ENCODE measurements at regions not wholly inside any gene's neighbourhood (a gene's known extent, or its start where the extent isn't known, plus 50 kb on each side); places are given as distances from the start of the nearest gene placed in this dataset.

DNA sequence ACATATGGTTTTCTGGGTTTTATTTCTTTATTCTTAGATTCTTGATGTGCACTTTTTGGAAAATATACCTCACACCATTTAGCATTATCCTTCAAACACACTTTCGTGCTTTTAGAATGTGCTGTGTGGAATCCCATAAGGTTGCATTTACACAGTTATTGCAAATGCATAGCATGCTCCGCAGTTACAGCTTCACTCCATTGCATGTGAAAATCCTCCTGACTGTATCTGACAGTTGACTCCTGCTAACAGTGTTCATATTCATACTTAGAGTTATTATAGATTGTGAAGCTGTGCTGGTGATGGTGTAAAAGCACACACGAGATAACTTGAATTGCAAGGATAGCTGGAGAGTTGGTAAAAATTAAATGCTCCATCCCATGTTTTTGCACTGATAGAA is 811.5 kb upstream of the TENM3 start:
- no peak overlapping the region for H3K4me3 ChIP-seq
- H3K27ac ChIP-seq, result no peak overlapping the region
- no peaks in the 10 kb centered on the region for H3K9me3 ChIP-seq
- no peaks in the 10 kb centered on the region for H3K4me1 ChIP-seq
- H3K36me3 ChIP-seq, result no peaks in the 10 kb centered on the region
- TF ChIP-seq, protein P1, sequence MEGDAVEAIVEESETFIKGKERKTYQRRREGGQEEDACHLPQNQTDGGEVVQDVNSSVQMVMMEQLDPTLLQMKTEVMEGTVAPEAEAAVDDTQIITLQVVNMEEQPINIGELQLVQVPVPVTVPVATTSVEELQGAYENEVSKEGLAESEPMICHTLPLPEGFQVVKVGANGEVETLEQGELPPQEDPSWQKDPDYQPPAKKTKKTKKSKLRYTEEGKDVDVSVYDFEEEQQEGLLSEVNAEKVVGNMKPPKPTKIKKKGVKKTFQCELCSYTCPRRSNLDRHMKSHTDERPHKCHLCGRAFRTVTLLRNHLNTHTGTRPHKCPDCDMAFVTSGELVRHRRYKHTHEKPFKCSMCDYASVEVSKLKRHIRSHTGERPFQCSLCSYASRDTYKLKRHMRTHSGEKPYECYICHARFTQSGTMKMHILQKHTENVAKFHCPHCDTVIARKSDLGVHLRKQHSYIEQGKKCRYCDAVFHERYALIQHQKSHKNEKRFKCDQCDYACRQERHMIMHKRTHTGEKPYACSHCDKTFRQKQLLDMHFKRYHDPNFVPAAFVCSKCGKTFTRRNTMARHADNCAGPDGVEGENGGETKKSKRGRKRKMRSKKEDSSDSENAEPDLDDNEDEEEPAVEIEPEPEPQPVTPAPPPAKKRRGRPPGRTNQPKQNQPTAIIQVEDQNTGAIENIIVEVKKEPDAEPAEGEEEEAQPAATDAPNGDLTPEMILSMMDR (IDR thresholded peaks at IDR 0.05), result no peak
- no peaks in the 10 kb centered on the region for H3K27me3 ChIP-seq
- ATAC-seq, result no peak
- intact Hi-C loops (cut with DNase I), result no loop called here
- no peak for DNase-seq

DNA sequence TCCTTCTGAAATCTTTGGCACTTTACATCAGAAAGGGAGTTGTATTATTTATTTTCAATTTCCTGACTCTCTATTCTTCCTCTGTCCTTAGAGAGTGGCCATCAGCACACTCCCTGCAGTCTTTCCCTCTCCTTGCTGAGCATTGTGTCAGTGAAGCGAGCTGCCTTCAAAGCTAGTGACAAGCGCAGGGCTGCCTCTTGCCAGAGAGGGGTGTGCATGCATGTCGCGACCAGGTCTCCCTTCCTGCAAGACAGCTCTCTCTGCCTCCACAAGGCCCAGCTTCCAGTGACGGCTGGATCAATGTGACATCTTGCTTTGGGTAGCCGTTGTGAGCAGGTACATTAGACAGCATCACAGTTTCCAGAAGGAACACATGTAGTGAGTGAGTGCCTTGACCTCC is 810.9 kb upstream of the TENM3 start:
- ATAC-seq (no peak), DNase-seq (no peak)
- TF ChIP-seq, protein P1 (IDR thresholded peaks at IDR 0.05), result no peak
- intact Hi-C loops (cut with DNase I), result no loop called here
- no peaks in the 10 kb centered on the region for H3K4me1 ChIP-seq
- H3K4me3 ChIP-seq, result no peak overlapping the region
- no peaks in the 10 kb centered on the region for H3K36me3 ChIP-seq
- H3K27ac ChIP-seq, result no peak overlapping the region
- H3K27me3 ChIP-seq, result no peaks in the 10 kb centered on the region
- H3K9me3 ChIP-seq, result no peaks in the 10 kb centered on the region

DNA sequence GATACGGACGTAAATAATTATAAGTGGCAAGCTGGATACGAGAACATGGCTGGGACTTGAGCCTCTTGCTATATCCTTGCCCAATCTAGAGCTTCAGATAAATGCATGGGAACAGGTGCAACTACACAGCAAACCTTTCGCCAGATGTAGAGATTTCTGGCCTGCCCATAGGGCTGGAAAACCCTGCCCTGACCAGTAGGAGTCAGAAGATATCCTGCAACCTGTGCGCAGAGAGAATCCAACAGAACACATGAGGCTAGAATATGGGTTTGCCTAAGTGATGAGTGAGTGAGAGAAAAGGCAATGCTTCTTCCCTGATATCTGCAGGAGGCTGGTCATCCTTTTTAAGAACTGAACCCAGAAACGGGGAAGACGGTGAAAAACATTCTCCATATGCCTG is 805.3 kb upstream of the TENM3 start:
- no peak for ATAC-seq
- Histone ChIP-seq H3K27me3 (no peaks in the 10 kb centered on the region), H3K9me3 (no peaks in the 10 kb centered on the region), H3K4me3 (no peak overlapping the region), H3K36me3 (no peaks in the 10 kb centered on the region), H3K27ac (no peak overlapping the region), H3K4me1 (no peaks in the 10 kb centered on the region)
- intact Hi-C loops (cut with DNase I), result no loop called here
- TF ChIP-seq, protein P1 (IDR thresholded peaks at IDR 0.05), result no peak
- no peak for DNase-seq

DNA sequence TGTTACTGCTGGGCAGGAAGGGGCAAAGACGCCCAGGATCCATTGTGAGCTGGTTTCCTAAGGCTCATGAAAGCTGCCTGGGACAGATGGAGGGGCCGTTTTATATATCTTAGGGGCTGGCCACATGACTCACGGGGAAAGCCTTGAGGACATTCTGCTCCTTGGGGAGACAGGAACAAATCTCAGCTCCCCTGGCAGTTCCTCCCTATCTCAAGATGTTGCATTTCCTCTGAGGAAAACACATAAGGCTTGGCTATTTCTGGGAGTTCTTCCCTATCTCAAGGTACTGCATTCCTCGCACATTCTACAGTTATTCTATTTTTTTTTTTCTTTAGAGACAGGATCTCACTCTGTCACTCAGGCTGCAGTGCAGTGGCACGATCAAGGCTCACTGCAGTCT is 804.6 kb upstream of the TENM3 start:
- intact Hi-C loops (cut with DNase I), result no loop called here
- H3K4me1 ChIP-seq, result no peaks in the 10 kb centered on the region
- TF ChIP-seq, protein P1 (IDR thresholded peaks at IDR 0.05), result no peak
- no peak for ATAC-seq
- no peak for DNase-seq
- H3K36me3 ChIP-seq, result no peaks in the 10 kb centered on the region
- H3K27ac ChIP-seq, result no peak overlapping the region
- no peaks in the 10 kb centered on the region for H3K27me3 ChIP-seq
- no peaks in the 10 kb centered on the region for H3K9me3 ChIP-seq
- H3K4me3 ChIP-seq, result no peak overlapping the region

DNA sequence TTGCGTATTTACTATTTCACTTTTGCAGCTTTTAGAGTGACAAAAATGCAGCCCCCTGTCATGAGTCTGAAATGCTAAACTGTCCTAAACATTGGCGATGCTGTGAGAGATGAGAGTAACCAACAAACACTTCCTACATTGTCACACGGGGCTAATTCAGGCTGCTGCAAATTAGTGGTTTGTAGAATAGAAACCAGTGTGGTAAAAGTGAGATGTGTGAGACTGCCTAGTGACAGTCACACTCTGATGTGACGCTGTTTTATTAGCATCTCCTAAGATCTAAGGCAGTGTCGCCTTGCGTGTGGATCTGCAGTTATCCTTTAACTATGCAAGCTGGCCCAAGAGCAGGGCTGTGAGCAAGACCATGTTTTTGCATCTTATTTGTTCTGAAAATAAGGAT is 800.2 kb upstream of the TENM3 start:
- no peaks in the 10 kb centered on the region for H3K36me3 ChIP-seq
- no peak overlapping the region for H3K27ac ChIP-seq
- ATAC-seq, result no peak
- no peak for DNase-seq
- H3K4me3 ChIP-seq, result no peak overlapping the region
- H3K27me3 ChIP-seq, result no peaks in the 10 kb centered on the region
- H3K4me1 ChIP-seq, result no peaks in the 10 kb centered on the region
- no peaks in the 10 kb centered on the region for H3K9me3 ChIP-seq
- TF ChIP-seq, protein P1 (IDR thresholded peaks at IDR 0.05), result no peak
- intact Hi-C loops (cut with DNase I), result no loop called here

DNA sequence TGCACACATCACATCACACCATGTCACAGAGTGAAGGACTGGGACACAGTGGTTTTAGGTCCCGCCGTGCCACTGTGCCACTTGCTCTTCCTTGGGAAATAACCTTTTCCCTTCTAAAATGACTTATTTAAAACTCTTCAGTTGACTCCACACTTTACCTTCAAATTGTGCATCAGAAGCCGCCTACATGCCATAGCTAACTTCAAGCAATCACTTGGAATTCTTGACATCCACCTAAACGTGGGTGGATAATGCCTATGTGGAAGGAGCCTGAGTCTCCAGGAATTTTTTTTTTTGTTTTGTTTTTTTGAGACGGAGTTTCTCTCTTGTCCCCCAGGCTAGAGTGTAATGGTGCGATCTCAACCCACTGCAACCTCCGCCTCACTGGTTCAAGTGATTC is 777.4 kb upstream of the TENM3 start:
- intact Hi-C loops (cut with DNase I), result no loop called here
- DNase-seq (no peak), ATAC-seq (no peak)
- TF ChIP-seq, protein P1 (IDR thresholded peaks at IDR 0.05), result no peak
- H3K4me1 ChIP-seq, result no peaks in the 10 kb centered on the region
- no peaks in the 10 kb centered on the region for H3K27me3 ChIP-seq
- H3K9me3 ChIP-seq, result no peaks in the 10 kb centered on the region
- H3K27ac ChIP-seq, result no peak overlapping the region
- H3K4me3 ChIP-seq, result no peak overlapping the region
- no peaks in the 10 kb centered on the region for H3K36me3 ChIP-seq
